ENCODE measurements at regions not wholly inside any gene's neighbourhood (a gene's known extent, or its start where the extent isn't known, plus 50 kb on each side); places are given as distances from the start of the nearest gene placed in this dataset.

DNA sequence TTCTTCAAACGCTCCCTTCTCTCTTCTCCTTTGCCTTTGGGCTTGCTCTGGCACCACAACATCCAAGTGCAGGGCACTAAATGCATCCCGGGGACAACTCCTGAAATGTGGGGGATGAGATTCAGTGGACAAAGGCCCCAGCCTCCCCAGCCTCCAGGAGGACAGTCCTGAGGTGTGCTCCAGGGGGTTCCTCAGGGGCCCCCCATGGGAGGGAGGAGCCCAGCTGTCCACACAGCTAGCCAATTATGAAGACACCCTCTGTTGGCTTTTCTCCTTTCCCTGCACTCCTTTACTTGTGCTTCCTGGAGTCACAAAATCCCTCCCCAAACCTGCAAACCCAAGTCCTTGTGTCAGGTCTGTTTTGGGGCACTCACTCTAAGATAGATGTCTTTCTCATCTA lies 735.4 kb downstream of the PTPRU start:
- no peak overlapping the region for H3K27ac ChIP-seq
- no peaks in the 10 kb centered on the region for H3K27me3 ChIP-seq
- no peaks in the 10 kb centered on the region for H3K4me1 ChIP-seq (ENCODE audit: insufficient read depth)
- no peak for TF ChIP-seq POLR2A (IDR thresholded peaks at IDR 0.05)
- TF ChIP-seq, protein P1, sequence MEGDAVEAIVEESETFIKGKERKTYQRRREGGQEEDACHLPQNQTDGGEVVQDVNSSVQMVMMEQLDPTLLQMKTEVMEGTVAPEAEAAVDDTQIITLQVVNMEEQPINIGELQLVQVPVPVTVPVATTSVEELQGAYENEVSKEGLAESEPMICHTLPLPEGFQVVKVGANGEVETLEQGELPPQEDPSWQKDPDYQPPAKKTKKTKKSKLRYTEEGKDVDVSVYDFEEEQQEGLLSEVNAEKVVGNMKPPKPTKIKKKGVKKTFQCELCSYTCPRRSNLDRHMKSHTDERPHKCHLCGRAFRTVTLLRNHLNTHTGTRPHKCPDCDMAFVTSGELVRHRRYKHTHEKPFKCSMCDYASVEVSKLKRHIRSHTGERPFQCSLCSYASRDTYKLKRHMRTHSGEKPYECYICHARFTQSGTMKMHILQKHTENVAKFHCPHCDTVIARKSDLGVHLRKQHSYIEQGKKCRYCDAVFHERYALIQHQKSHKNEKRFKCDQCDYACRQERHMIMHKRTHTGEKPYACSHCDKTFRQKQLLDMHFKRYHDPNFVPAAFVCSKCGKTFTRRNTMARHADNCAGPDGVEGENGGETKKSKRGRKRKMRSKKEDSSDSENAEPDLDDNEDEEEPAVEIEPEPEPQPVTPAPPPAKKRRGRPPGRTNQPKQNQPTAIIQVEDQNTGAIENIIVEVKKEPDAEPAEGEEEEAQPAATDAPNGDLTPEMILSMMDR (IDR thresholded peaks at IDR 0.05), result no peak
- no peak for TF ChIP-seq EP300 (IDR thresholded peaks at IDR 0.05)
- H3K36me3 ChIP-seq, result no peaks in the 10 kb centered on the region
- 74 to 77% (median 76%) methylated on average over 2 of the region's 2 CpGs for WGBS, 3 donors
- DNase-seq, result no peak
- intact Hi-C loops (cut with DNase I), result no loop called here
- H3K9me3 ChIP-seq, result no peaks in the 10 kb centered on the region
- H3K4me3 ChIP-seq, result no peak overlapping the region

- no peak for TF ChIP-seq EP300 (IDR thresholded peaks at IDR 0.05)
- TF ChIP-seq, protein P1 (IDR thresholded peaks at IDR 0.05), result no peak
- no peak for TF ChIP-seq POLR2A (IDR thresholded peaks at IDR 0.05)
- no peak overlapping the region for H3K4me3 ChIP-seq
- H3K9me3 ChIP-seq, result no peaks in the 10 kb centered on the region
- no peak for DNase-seq
- no peak overlapping the region for H3K27ac ChIP-seq
- H3K27me3 ChIP-seq, result no peaks in the 10 kb centered on the region
- intact Hi-C loops (cut with DNase I), result no loop called here
- 61 to 74% (median 68%) methylated on average over 7 of the region's 7 CpGs for WGBS, 3 donors
- H3K4me1 ChIP-seq (ENCODE audit: insufficient read depth), result no peaks in the 10 kb centered on the region
- H3K36me3 ChIP-seq, result no peaks in the 10 kb centered on the region
Measured at GRCh38 chr1:29970747-29971325, 734.5 kb downstream of the PTPRU start.

- intact Hi-C loops (cut with DNase I), result no loop called here
- Histone ChIP-seq H3K36me3 (no peaks in the 10 kb centered on the region), H3K4me1 (ENCODE audit: insufficient read depth) (no peaks in the 10 kb centered on the region), H3K9me3 (no peaks in the 10 kb centered on the region), H3K4me3 (no peak overlapping the region), H3K27me3 (no peaks in the 10 kb centered on the region), H3K27ac (no peak overlapping the region)
- WGBS, 3 donors, result 73 to 85% (median 76%) methylated on average over 3 of the region's 3 CpGs
- no peak for TF ChIP-seq POLR2A (IDR thresholded peaks at IDR 0.05)
- no peak for TF ChIP-seq EP300 (IDR thresholded peaks at IDR 0.05)
- DNase-seq, result no peak
Measured at GRCh38 chr1:29969576-29969975, 733.3 kb downstream of the PTPRU start.

GRCh38 chr1:29967261-29967660 lies 730.9 kb downstream of the PTPRU start:
- no peak for DNase-seq
- no peaks in the 10 kb centered on the region for H3K4me1 ChIP-seq (ENCODE audit: insufficient read depth)
- H3K27ac ChIP-seq, result no peak overlapping the region
- H3K4me3 ChIP-seq, result no peak overlapping the region
- no peaks in the 10 kb centered on the region for H3K9me3 ChIP-seq
- TF ChIP-seq, protein P1 (IDR thresholded peaks at IDR 0.05), result no peak
- WGBS, 3 donors, result 16 to 24% (median 23%) methylated on average over 4 of the region's 4 CpGs
- intact Hi-C loops (cut with DNase I), result no loop called here
- no peaks in the 10 kb centered on the region for H3K27me3 ChIP-seq
- H3K36me3 ChIP-seq, result no peaks in the 10 kb centered on the region

DNA sequence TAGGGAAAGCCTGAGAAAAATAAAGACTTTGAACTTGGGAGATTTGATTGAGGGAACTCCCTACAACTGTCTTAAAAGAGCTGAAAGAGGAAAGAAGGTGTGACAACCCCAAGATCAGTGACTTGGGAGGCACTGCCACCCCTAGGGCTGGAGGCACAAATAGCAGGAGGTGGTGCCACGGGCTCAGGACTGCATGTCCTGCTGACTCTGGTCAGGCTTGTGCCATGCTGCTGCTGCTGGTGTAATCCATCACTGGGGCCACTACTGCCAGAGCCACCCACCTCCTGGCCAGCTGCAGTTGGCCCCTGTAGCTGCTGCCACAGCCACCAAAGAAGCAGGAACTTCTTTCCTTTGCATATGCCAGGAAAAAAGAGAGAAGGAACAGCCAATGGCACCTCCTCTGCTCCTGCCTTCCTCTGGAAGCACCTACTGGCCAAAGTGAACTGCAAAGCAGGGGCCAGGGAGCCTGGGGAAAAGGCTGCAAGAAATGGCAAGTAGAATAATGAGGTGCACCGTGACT lies 730.3 kb downstream of the PTPRU start:
- no peak for DNase-seq
- TF ChIP-seq, protein P1 (IDR thresholded peaks at IDR 0.05), result no peak
- no peak for TF ChIP-seq POLR2A (IDR thresholded peaks at IDR 0.05)
- no peak for TF ChIP-seq EP300 (IDR thresholded peaks at IDR 0.05)
- Histone ChIP-seq H3K27ac (no peak overlapping the region), H3K36me3 (no peaks in the 10 kb centered on the region), H3K9me3 (no peaks in the 10 kb centered on the region), H3K27me3 (no peaks in the 10 kb centered on the region), H3K4me1 (ENCODE audit: insufficient read depth) (no peaks in the 10 kb centered on the region), H3K4me3 (no peak overlapping the region)
- 38 to 69% (median 52%) methylated on average over 2 of the region's 2 CpGs for WGBS, 3 donors
- intact Hi-C loops (cut with DNase I), result no loop called here

Measured in ovary (tissue), 7 donors.